ENCODE measurements at regions not wholly inside any gene's neighbourhood (a gene's known extent, or its start where the extent isn't known, plus 50 kb on each side); places are given as distances from the start of the nearest gene placed in this dataset.

GRCh38 chrY:17368413-17368812, 511.6 kb downstream of the CDY2B start:
- DNase-seq = no peak
- POLR2A ChIA-PET = no interaction called here
- no peak overlapping the region for H3K4me3 Mint-ChIP-seq
- H3K27me3 Mint-ChIP-seq = no peaks in the 10 kb centered on the region
- CTCF ChIA-PET = no interaction called here
- H3K9me3 Mint-ChIP-seq = no peaks in the 10 kb centered on the region
- no peaks in the 10 kb centered on the region for H3K36me3 Mint-ChIP-seq (ENCODE audit: low read depth)
- no peaks in the 10 kb centered on the region for H3K4me1 Mint-ChIP-seq
- no peak overlapping the region for H3K27ac Mint-ChIP-seq

- Mint-ChIP-seq H3K27ac (no peak overlapping the region), H3K9me3 (no peaks in the 10 kb centered on the region), H3K4me3 (no peak overlapping the region), H3K4me1 (no peaks in the 10 kb centered on the region), H3K36me3 (ENCODE audit: low read depth) (no peaks in the 10 kb centered on the region), H3K27me3 (no peaks in the 10 kb centered on the region)
- CTCF ChIA-PET = no interaction called here
- POLR2A ChIA-PET = no interaction called here
- DNase-seq = no peak
Observed at GRCh38 chrY:17366400-17366799, 513.6 kb downstream of the CDY2B start.

- Mint-ChIP-seq H3K9me3 (no peaks in the 10 kb centered on the region), H3K4me1 (no peaks in the 10 kb centered on the region), H3K27ac (no peak overlapping the region), H3K27me3 (no peaks in the 10 kb centered on the region), H3K4me3 (no peak overlapping the region), H3K36me3 (ENCODE audit: low read depth) (no peaks in the 10 kb centered on the region)
- ChIA-PET CTCF (no interaction called here), POLR2A (no interaction called here)
- DNase-seq = no peak
Observed at GRCh38 chrY:17339028-17339427, 541.0 kb downstream of the CDY2B start.

GRCh38 chrY:17330733-17331132, 549.3 kb downstream of the CDY2B start:
- no peak for DNase-seq
- H3K9me3 Mint-ChIP-seq = no peaks in the 10 kb centered on the region
- ChIA-PET POLR2A (no interaction called here), CTCF (no interaction called here)
- H3K27ac Mint-ChIP-seq = no peak overlapping the region
- H3K36me3 Mint-ChIP-seq (ENCODE audit: low read depth) = no peaks in the 10 kb centered on the region
- H3K4me3 Mint-ChIP-seq = no peak overlapping the region
- no peaks in the 10 kb centered on the region for H3K4me1 Mint-ChIP-seq
- H3K27me3 Mint-ChIP-seq = no peaks in the 10 kb centered on the region

DNA sequence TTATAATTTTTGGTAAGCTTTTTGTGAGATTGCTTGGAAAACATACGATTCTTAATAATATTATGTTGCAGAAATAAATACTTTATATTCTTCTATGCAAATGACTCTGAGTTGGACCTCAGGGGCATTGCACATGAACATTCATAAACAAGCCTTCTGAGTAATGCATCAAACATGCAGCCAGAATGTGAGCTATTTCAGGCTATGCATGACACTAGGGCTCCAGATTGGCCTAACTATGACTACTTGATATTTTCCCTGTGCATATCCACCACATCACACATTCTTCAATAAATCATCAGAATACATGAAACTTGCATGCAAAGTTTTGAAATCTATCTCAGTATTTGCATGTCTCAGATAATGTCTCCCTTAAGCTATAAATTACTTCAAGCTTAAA, 560.1 kb downstream of the CDY2B start:
- no peak for DNase-seq
- CTCF ChIA-PET = no interaction called here
- POLR2A ChIA-PET = no interaction called here
- H3K36me3 Mint-ChIP-seq (ENCODE audit: low read depth) = no peaks in the 10 kb centered on the region
- H3K4me1 Mint-ChIP-seq = no peaks in the 10 kb centered on the region
- H3K27ac Mint-ChIP-seq = no peak overlapping the region
- no peak overlapping the region for H3K4me3 Mint-ChIP-seq
- no peaks in the 10 kb centered on the region for H3K9me3 Mint-ChIP-seq
- no peaks in the 10 kb centered on the region for H3K27me3 Mint-ChIP-seq

GRCh38 chrY:17318631-17319030, 561.4 kb downstream of the CDY2B start:
- DNase-seq = no peak
- ChIA-PET POLR2A (no interaction called here), CTCF (no interaction called here)
- no peaks in the 10 kb centered on the region for H3K4me1 Mint-ChIP-seq
- H3K4me3 Mint-ChIP-seq = no peak overlapping the region
- no peaks in the 10 kb centered on the region for H3K36me3 Mint-ChIP-seq (ENCODE audit: low read depth)
- H3K27me3 Mint-ChIP-seq = no peaks in the 10 kb centered on the region
- H3K9me3 Mint-ChIP-seq = no peaks in the 10 kb centered on the region
- no peak overlapping the region for H3K27ac Mint-ChIP-seq

DNA sequence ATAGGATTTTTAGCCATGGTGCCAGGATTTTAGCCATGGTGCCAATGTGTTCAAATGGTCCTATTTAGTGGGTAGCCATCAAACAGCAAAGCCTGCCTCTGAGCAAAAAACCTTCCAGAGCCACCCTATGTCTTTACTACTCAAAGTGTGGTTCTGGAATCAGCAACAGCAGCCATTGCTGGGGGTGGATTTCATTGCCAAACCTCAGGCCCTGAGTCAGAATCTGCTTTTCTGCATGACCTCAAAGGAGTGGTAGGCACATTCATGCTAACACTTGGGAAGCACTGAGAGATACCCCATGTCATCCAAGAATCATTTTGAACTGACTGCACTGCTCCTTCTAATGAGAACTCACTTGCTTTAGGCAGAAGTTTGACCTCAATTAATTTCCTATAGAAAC, 603.0 kb downstream of the CDY2B start:
- POLR2A ChIA-PET = no interaction called here
- no peak overlapping the region for H3K4me3 Mint-ChIP-seq

GRCh38 chrY:17259497-17259896, 620.5 kb downstream of the CDY2B start:
- H3K27ac Mint-ChIP-seq = no peak overlapping the region
- H3K9me3 Mint-ChIP-seq = no peaks in the 10 kb centered on the region
- no peak overlapping the region for H3K4me3 Mint-ChIP-seq
- H3K36me3 Mint-ChIP-seq (ENCODE audit: low read depth) = no peaks in the 10 kb centered on the region
- no peaks in the 10 kb centered on the region for H3K27me3 Mint-ChIP-seq
- DNase-seq = no peak
- CTCF ChIA-PET = no interaction called here
- H3K4me1 Mint-ChIP-seq = no peaks in the 10 kb centered on the region
- POLR2A ChIA-PET = no interaction called here

More for the DNA sequence above, 603.0 kb downstream of the CDY2B start:
- CTCF ChIA-PET = no interaction called here
- Mint-ChIP-seq H3K9me3 (no peaks in the 10 kb centered on the region), H3K27me3 (no peaks in the 10 kb centered on the region), H3K27ac (no peak overlapping the region), H3K36me3 (ENCODE audit: low read depth) (no peaks in the 10 kb centered on the region), H3K4me1 (no peaks in the 10 kb centered on the region)
- DNase-seq = peak; percentile 5

- Mint-ChIP-seq H3K27me3 (no peaks in the 10 kb centered on the region), H3K27ac (no peak overlapping the region), H3K4me3 (no peak overlapping the region), H3K9me3 (no peaks in the 10 kb centered on the region), H3K36me3 (ENCODE audit: low read depth) (no peaks in the 10 kb centered on the region), H3K4me1 (no peaks in the 10 kb centered on the region)
- CTCF ChIA-PET = no interaction called here
- POLR2A ChIA-PET = no interaction called here
- no peak for DNase-seq
Observed at GRCh38 chrY:17238406-17238805, 641.6 kb downstream of the CDY2B start.

GRCh38 chrY:17235769-17236168, 644.3 kb downstream of the CDY2B start:
- H3K4me1 Mint-ChIP-seq = no peaks in the 10 kb centered on the region
- no peak overlapping the region for H3K4me3 Mint-ChIP-seq
- no peak for DNase-seq
- no peaks in the 10 kb centered on the region for H3K9me3 Mint-ChIP-seq
- H3K27ac Mint-ChIP-seq = no peak overlapping the region
- CTCF ChIA-PET = no interaction called here
- H3K36me3 Mint-ChIP-seq (ENCODE audit: low read depth) = no peaks in the 10 kb centered on the region
- no peaks in the 10 kb centered on the region for H3K27me3 Mint-ChIP-seq
- POLR2A ChIA-PET = no interaction called here

GRCh38 chrY:17233435-17234109, 646.4 kb downstream of the CDY2B start:
- CTCF ChIA-PET = no interaction called here
- no peaks in the 10 kb centered on the region for H3K4me1 Mint-ChIP-seq
- POLR2A ChIA-PET = no interaction called here
- no peak for DNase-seq
- H3K36me3 Mint-ChIP-seq (ENCODE audit: low read depth) = no peaks in the 10 kb centered on the region
- H3K27me3 Mint-ChIP-seq = no peaks in the 10 kb centered on the region
- no peak overlapping the region for H3K4me3 Mint-ChIP-seq
- no peak overlapping the region for H3K27ac Mint-ChIP-seq
- no peaks in the 10 kb centered on the region for H3K9me3 Mint-ChIP-seq

GRCh38 chrY:17231994-17232393, 648.0 kb downstream of the CDY2B start:
- no peak overlapping the region for H3K4me3 Mint-ChIP-seq
- H3K36me3 Mint-ChIP-seq (ENCODE audit: low read depth) = no peaks in the 10 kb centered on the region
- H3K4me1 Mint-ChIP-seq = no peaks in the 10 kb centered on the region
- no peak overlapping the region for H3K27ac Mint-ChIP-seq
- no peak for DNase-seq
- H3K27me3 Mint-ChIP-seq = no peaks in the 10 kb centered on the region
- CTCF ChIA-PET = no interaction called here
- no peaks in the 10 kb centered on the region for H3K9me3 Mint-ChIP-seq
- POLR2A ChIA-PET = no interaction called here

GRCh38 chrY:17223502-17223901, 656.5 kb downstream of the CDY2B start:
- no peak overlapping the region for H3K27ac Mint-ChIP-seq
- no peaks in the 10 kb centered on the region for H3K4me1 Mint-ChIP-seq
- H3K27me3 Mint-ChIP-seq = no peaks in the 10 kb centered on the region
- H3K9me3 Mint-ChIP-seq = peaks cover 2% of the 10 kb centered on the region
- CTCF ChIA-PET = no interaction called here
- POLR2A ChIA-PET = no interaction called here
- H3K4me3 Mint-ChIP-seq = no peak overlapping the region
- no peak for DNase-seq
- no peaks in the 10 kb centered on the region for H3K36me3 Mint-ChIP-seq (ENCODE audit: low read depth)

DNA sequence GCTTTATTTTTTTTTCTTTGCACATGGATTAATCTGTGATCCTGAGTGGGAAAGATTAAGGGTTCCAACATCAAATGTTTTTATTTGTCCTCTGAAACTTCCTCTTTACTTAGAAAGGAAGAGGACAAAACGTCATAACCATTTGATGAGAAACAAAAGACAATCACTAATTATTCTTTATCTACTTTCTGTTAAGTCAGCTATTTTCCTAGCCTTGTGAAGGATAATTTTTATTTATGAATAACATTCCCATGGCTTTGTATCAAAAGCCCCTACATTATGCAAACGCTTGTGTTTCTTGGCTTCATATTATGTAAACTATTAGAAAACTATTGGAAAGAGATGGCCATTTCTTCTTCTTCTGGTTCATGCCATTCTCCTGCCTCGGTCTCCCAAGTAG, 677.6 kb downstream of the CDY2B start:
- POLR2A ChIA-PET = no interaction called here
- no peak overlapping the region for H3K4me3 Mint-ChIP-seq
- DNase-seq = no peak
- CTCF ChIA-PET = no interaction called here
- no peaks in the 10 kb centered on the region for H3K9me3 Mint-ChIP-seq
- no peaks in the 10 kb centered on the region for H3K4me1 Mint-ChIP-seq
- H3K27ac Mint-ChIP-seq = no peak overlapping the region
- H3K27me3 Mint-ChIP-seq = no peaks in the 10 kb centered on the region
- H3K36me3 Mint-ChIP-seq (ENCODE audit: low read depth) = no peaks in the 10 kb centered on the region

Data from activated CD4-positive, alpha-beta T cell treated with anti-CD3 and anti-CD28 coated beads, Interleukin-2, amount 10 ng/mL, durations not matched to agents 7 days and 5 days (primary cell).